GM18868 (cell line): ENCODE measurements at regions not wholly inside any gene's neighbourhood (a gene's known extent, or its start where the extent isn't known, plus 50 kb on each side); places are given as distances from the start of the nearest gene placed in this dataset.
A peak's percentile ranks its signal among the peaks of the same experiment; 100 is the strongest.

Experiments
- ATAC-seq: cut with Tn5 transposase; IDR thresholded peaks from one replicate; pipeline ENCODE4 v1.9.1; 2021; ENCODE audit warnings: mild to moderate bottlenecking, moderate library complexity; ENCODE audit not compliant: unreplicated experiment

DNA sequence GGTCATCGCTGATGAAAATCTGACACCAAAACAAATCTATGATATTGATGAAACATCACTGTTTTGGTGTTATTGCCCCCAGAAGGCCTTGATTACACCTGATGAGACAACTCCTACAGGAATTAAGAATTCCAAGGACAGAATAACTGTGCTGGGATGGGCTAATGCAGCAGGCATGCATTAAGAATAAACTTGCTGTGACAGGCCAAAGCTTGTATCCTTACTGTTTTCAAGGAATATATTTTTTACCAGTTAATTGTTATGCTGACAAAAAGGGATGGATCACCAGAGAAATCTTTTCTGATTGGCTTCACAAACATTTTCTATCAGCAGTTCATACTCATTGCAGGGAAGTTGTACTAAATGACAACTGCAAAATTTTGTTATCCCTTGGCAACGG is 278.2 kb downstream of the IKZF2 start:
- no peak for ATAC-seq

DNA sequence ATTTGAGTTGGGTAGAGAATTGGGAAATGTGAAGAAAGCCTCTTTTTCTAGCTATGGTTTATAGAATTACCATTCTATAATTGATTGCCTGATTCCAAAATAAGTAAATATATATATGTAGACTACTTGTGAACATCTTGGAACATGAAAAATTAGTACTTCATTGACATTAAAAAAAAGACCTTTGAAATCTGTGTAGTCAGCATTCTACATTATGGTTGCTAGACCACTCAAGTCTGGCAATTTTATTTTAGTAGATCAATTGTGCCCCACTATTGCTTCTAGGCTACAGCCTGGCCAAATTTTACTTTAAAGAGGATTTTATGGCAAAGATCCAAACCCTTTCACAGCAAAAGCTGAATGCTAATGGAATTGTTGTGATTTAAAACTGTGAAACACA is 279.8 kb downstream of the IKZF2 start:
- ATAC-seq, result no peak

DNA sequence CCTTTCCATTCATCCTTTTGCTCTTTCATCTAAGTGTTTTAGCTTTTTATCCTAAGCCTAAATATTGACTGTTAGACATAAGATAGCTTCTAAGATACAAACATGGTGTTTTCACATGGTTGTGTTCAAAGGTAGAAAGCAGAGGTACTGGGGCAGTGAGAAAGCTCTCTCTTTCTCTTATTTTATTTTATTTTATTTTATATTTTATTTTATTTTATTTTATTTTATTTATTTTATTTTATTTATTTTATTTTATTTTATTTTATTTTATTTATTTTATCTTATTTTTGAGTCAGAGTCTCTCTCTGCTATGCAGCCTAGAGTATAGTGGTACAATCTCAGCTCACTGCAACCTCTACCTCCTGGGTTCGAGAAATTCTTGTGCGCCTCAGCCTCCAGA is 287.2 kb downstream of the IKZF2 start:
- ATAC-seq, result no peak

DNA sequence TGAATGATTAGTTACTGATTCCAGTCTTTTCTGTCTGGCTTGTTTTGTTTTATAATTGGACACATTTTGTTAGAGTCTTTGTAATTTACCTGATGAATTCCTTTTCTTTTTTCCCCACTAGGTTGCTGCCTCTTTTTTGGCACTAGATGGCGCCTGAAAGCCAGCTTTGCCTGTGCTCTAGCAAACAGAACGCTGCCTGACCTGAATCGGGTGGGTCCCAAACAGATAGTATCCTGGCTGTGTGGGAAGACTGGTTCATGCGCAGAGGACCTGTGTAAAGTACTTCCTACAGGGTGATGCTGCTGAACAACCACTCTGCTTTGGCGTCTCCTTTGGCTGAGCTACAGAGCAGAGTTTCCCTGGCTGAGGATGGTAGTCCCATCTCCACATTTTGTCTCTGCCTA is 288.2 kb downstream of the IKZF2 start:
- peak; percentile 70 for ATAC-seq

DNA sequence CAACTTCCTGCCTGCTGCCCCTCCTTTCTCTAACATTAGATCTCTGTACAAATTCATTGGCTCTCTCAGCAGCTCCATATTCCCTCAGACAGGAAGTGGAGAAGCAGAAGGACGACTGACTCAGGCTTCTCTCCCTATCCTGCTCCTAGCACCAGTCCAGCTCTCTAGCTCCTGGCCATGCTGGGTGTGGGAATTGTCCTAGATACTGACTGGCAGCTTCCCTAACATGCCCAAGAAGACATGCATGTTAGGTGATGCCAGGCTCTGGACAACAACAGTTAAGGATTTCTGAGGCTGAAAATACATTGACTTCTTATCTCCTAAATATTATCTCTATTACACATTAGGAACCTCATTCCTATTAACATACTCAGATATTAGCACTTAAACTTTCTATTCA is 292.9 kb downstream of the IKZF2 start:
- ATAC-seq, result no peak

DNA sequence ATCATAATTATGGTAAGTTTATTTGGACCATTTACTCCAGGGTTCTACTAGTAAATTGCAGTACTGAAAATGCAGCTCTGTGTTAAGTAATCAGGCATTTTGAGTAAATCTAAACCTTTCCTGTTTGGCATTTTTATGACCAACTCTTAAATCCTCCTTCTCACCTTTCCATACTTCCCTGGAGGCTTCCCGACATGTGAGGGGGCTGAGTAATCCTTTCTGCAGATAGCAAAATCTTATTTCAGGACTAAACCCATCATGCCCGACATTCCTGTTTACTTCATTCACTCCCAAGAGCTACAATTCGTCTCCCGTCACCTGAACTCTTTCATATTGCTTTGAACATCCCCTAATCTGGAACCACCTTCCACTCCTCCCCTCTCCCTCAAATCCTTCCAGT is 296.6 kb downstream of the IKZF2 start:
- no peak for ATAC-seq

DNA sequence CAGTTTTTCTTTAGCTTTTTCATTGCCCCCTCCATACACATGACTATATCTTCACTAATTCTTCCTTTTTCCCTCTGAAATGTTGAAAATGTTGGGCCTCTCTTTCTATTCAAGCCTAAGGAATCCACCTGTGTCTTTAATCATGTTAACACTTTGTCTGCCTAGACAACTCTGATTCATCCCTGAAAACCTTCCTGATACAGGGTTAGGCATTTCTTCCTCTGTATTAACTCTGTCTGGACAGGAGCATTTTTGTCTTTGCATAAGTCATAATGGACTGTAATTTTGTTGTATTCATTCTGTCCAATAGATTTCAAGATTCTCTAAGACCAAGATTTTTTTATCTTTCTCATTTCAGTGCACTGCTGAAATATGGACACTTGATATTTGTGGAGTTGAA is 297.3 kb downstream of the IKZF2 start:
- ATAC-seq, result no peak

DNA sequence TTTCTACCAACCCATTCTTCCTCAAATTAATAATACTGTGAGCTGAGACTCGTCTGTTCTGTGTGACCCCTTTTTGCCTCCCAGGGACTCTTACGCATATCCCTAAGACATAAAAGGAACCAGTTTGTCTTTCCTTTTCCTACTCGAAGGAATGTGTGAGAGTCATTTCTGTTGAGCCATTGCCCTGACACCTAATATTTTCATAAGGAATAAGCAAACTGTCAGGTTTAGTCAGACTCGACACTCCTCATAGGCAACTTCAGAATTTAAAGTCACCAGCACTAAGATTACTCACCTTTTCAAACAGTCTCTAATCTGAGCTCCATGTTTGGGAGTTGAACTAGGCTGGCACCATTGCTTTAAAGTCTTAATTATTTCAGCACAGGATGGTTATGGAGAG is 305.5 kb downstream of the IKZF2 start:
- no peak for ATAC-seq

DNA sequence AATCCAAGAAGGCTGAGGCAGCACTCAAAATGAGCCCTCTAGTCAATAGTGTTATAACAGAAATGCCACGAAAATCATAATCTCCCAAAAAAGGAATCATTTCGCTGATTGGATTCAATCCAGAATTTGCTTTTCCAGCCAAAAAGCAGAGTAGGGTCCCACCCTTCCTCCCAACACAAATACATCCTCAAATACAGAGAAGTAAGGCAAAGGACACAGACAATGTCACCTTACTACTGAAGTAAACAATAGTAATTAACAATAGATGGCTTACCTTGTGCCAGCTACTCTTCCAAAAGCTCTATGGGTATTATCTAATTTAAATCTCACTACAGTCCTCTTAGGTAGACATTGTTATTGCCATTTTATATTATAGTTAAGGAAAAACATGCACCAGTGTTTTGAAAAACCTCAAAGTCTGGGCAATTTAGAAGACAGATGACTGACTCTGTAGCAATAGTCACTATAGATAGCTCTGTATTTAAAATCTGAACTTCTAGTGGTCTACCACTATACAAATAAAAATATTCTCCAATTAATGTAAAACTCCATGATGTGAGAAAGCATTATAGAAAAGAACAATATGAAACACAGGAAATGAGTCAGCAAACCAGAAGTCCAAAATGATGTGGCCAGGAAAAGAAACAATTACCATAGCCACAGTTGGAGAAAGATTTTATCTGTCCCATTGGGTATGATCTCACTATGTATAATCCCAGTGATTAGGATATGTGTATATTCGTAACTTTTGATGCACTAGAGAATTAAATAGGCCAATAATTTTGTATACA is 305.0 kb upstream of the ERBB4 start:
- peak; percentile 55 for ATAC-seq

DNA sequence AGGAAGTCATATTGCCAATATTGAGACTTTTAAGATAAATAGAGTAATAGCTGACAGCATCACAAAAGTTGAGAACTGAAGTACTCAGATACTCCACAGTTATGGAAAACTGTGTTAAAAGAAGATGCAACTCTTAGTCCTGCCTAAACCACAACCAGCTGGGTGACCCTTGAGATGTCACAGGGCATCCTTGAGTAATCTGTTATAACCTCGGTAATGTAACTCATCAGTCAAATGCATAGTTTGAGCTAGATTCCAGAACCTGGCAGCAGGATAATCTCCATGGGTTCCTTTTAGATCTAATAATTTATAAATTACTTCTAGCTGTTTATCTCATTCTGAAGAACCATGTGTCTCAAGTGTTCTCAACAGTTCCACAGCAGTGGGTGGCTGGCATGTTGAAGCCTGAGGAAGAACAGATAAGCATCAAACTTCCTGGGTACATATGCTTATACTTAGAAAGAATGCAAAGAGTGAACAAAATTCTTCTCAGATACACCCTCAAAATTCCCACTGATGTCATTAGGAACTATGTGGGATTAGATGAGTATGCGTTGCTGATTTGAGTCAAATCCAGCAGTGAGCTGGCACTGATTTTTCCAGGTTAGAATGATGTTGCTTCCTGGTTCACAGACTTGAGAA is 304.1 kb upstream of the ERBB4 start:
- no peak for ATAC-seq

DNA sequence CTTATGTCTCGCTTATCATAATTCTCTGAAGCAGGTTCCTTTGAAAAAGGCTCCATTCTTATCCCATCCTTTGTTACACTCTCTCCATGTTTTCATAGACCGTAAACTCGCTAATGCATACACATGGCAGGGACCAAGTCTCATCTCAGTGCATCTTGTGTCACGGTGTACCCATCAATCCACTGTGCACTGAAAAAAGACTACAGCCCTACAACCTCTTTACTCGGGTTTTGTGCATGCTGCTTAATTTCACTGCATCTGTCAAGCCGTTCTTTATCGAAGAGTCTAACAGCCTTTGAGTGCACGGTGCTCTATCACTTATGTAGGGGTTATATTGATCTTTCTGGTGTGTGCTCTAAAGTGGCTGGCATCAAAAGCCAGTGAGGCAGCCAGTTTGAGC is 302.9 kb upstream of the ERBB4 start:
- no peak for ATAC-seq

DNA sequence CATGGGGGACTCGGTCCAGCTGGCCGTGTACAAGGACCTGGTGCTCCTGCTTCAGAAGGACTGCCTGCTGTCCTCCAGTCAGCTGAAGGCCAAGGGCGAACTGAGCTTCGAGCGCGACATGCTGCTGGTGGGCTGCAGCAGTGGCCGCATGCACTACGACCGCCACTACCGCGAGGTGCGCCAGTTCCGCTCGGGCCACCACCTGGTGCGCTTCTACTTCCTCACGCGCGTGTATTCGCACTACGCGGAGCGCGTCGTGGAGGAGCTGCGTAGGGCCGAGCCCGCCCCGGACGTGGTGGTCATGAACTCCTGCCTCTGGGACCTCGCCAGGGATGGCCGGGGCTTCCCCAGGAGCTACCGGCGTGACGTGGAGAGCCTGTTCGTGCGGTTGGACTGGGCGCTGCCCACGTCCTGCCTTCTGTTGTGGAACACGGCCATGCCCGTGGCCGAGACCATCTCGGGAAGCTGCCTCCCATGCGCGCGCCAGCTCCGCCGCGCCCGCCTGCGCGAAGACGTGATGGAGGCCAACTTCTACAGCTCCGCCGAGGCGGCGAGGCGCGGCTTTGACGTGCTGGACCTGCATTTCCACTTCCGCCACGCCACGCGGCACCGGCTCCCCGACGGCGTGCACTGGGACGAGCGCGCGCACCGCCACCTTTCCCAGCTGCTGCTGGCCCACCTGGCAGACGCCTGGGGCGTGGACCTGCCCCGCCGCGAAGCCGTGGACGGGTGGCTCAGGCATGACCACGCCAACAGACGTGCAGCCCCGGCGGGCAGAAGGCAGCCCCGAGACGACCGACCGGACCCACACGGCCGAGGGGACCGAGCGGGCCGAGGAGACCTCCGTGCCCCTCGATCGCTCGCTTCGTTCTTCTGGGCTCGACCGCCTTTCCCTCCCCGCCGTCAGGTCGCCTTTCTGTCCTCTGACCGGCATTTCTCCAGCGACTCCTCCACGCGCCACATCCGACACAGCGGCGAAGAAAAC is 293.9 kb upstream of the ERBB4 start:
- no peak for ATAC-seq

DNA sequence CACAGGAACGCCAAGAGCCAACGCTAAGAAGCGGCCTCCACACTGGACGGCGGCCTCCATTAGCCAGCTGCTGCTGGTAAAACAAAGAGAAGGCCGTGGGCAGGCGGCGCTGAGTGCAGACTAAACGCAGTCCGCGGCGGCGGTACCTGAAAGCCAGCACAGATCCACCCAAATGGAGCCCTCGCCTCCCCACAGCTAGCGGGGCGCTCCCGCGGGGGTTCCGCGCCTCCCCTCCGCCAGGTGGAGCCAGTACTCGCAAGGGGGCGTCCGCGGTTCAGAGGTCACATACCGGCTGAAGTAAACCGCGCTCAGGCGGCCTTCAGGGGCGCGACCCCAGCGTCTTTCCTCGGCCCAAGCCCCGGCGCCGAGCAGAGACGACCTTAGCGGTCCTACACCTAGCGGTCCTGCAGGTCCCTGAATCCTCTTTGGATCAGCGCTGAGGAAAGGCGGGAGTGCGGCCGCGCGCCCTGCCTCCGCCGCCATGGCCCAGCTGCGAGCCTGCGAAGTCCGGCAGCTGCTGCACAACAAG is 293.1 kb upstream of the ERBB4 start:
- no peak for ATAC-seq

DNA sequence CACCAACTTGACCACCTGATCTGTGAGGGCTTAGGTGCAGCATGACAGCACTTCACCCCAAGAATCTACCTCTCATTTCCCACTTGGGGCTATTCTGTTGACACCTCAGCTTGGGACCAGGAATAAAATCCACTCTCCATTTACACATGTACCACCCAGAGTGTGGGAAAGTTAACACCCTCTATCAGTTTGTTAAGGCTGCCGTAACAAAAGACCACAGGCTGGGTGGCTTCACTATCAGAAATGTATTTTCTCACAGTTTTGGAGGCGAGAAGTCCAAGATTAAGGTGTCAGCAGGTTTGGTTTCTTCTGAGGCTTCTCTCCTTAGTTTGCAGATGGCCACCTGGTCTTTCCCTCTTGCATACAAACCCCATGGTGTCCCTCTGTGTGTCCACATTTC is 277.7 kb upstream of the ERBB4 start:
- no peak for ATAC-seq

DNA sequence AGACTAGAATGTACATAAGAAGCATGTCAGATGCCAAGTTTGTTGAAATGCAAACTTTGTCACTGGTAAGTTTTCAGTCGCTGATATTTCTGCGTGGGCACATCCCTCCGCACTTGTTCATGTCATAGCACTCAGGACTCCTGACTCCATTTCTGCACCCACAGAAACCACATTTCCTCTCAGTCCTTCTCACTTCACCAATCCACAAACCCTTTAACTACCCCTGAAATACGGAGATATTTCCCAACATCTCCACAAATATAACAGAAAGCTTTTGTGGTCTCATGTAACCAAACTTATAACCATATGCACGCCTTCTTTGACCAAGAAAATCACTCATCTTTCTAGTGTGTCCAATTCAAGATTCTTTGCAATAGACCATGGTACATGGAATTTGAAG is 276.9 kb upstream of the ERBB4 start:
- peak; percentile 77 for ATAC-seq

DNA sequence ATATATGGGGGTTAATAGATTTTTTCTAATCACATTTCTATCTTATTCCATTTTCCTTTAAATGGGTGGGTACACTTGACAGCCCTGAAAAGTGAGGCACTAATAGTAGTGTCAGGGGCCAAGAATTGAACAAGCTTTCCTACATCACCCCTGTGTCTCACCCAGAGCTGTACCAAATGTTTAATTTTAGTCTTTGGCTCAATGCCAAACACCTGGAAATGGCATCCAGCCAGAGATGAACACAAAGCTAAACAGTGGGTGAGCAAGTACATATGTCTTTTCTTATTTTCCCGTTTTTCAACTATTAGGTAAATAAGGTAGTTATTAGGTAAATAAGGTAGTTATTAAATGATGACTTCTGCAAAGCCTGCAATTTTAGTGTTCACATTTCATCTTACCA is 276.3 kb upstream of the ERBB4 start:
- peak; percentile 19 for ATAC-seq

DNA sequence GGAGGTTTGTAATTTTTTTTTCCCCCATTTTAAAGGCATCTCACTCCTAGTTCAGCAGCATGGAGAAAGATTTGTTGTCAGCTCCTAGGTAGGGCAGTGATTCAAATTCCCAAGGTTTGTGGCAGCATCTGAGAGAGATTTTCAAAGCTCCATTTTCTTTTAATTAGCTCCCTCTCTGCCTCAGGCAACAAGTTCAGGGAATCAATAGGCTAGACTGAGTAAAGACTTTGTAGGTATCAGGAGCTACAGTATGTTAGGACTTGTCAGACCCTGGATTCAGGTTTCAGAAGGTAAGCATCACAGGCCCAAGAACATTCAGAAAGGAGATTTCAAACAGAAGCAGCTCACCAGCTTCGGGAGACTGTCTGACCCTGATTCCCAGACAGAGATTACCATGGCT is 273.3 kb upstream of the ERBB4 start:
- no peak for ATAC-seq

DNA sequence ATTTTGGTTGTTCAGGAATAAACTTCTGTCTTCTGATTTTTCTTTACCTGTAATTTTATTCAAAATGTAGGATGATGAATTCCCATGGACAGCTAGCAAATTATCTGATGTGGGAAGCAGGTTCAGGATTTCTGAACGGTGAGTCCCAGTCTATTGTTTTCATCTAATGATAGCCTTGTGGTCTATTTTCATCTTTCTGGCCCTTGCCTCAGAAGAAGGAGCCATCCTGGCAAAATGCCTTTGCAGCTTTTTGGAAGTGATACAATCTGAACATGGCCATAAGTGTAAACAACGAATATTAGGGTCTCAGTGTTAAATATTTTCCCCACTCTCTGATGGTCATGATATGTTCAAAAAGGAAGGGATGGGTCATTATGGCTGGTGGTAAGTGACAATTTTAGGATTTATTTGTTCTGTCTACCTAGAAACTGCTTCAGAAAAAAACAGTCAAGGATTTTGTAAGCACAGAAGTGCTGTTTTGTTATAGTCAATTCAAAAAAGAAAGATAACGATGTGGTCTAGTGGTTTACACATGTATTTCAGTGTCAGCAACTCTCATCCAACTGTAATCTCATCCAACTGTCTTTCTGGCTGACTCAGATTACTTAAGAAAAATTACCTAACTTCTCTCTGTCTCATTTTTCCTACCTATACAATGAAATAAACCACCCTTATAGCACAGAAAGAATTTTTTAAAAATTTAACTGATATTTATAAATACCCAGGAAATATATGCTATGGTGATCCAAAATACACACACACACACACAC is 272.6 kb upstream of the ERBB4 start:
- peak; percentile 39 for ATAC-seq

DNA sequence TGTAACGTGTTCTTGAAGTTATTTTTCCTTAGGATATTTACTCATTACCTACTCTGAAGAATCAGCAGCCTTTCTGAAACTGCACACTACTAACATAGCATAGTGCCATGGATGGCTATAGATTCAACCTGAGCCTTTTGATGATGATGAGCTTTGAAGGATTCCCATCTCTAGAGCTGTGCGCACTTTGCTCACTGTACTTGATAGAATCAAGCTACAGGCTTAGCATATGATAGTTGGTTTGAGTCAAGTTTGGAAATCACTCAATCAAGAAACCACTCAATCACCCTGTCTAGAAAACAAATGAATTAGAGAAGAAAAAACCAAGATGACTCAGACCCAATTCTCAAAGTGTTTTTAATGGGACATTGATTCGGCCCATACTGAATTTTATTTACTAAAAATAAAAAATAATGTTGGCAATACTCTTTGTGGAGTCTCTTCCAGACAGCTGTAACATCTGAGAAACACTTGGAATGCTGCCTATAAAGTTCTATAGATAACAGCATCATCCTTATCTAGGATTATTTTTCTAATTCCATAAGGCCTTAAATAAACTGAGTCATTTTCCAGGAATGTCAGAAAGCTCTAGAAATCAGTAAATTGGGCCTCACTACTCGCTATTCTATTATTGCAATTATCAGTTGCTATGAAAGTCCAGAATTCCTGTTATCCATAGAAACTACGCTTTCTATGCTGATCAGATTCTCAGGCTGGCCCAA is 259.0 kb upstream of the ERBB4 start:
- ATAC-seq, result peak; percentile 54

DNA sequence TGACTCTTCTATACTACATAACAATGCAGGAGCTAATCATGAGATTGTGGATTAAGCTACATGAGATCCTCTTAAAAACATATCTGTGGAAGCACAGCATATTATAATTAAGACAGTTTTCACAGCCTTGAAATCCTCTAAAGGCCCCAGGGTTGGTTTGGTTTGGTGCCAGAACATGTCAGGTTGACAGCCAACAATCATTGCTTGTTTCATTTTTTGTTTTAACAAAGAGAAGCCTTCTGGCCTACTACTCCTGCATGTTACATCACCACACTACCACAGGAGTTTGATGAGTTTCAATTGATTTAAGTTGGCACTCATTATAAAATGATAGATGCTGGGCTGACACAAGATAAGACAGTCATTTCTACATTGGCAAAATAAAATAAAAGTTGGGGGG is 255.9 kb upstream of the ERBB4 start:
- peak; percentile 61 for ATAC-seq
